ENCODE measurements at regions not wholly inside any gene's neighbourhood (a gene's known extent, or its start where the extent isn't known, plus 50 kb on each side); places are given as distances from the start of the nearest gene placed in this dataset. TPM values are rescaled to one million over a fixed set of nuclear protein-coding genes. Genes with fewer than 3 reads are reported as not detected.

Small RNA genes in the stretch of these regions (microRNA-seq; reads per million reads assigned to microRNA genes)
- not detected for gene MIR378C (ENCODE audit: unreplicated experiment)
